Neural progenitor cell (in vitro differentiated cells): ENCODE measurements at regions not wholly inside any gene's neighbourhood (a gene's known extent, or its start where the extent isn't known, plus 50 kb on each side); places are given as distances from the start of the nearest gene placed in this dataset.

Experiments used
- DNase-seq: peaks from one replicate; pipeline ENCODE4 v3.0.0-alpha.2; 2016; ENCODE audit warnings: low spot score
- H2AFZ ChIP-seq: fragments of 200-600 bp; sonication (generic); replicated peaks from 2 replicates; pipeline ENCODE4 v1.6.1; 2016; ENCODE audit warnings: antibody characterized with exemption
- H3F3A ChIP-seq: fragments of 200-600 bp; sonication (generic); 2 replicates; pipeline ENCODE4 v1.6.1; 2016; ENCODE audit warnings: antibody characterized with exemption, low read depth
- H3K27ac ChIP-seq: fragments of 200-600 bp; sonication (generic); 2 replicates; pipeline ENCODE4 v1.5.1; 2016; ENCODE audit warnings: mild to moderate bottlenecking
- H3K27me3 ChIP-seq: fragments of 200-600 bp; sonication (generic); 2 replicates; pipeline ENCODE4 v1.6.1; 2016; ENCODE audit warnings: mild to moderate bottlenecking, moderate library complexity
- H3K36me3 ChIP-seq: fragments of 200-600 bp; sonication (generic); 2 replicates; pipeline ENCODE4 v1.5.1; 2016
- H3K4me1 ChIP-seq: fragments of 200-600 bp; sonication (generic); 2 replicates; pipeline ENCODE4 v1.6.1; 2016; ENCODE audit warnings: mixed run types
- H3K4me2 ChIP-seq: fragments of 200-600 bp; sonication (generic); 2 replicates; pipeline ENCODE4 v1.6.1; 2016
- H3K4me3 ChIP-seq: fragments of 200-600 bp; sonication (generic); 2 replicates; pipeline ENCODE4 v1.5.1; 2016
- H3K79me2 ChIP-seq: fragments of 200-600 bp; sonication (generic); 2 replicates; pipeline ENCODE4 v1.6.1; 2016; ENCODE audit warnings: low read depth
- H3K9ac ChIP-seq: fragments of 200-600 bp; sonication (generic); 2 replicates; pipeline ENCODE4 v1.6.1; 2016
- H3K9me3 ChIP-seq: fragments of 200-600 bp; sonication (generic); 2 replicates; pipeline ENCODE4 v1.5.1; 2016; ENCODE audit warnings: low read depth
- H4K20me1 ChIP-seq: fragments of 200-600 bp; sonication (generic); 2 replicates; pipeline ENCODE4 v1.6.1; 2016; ENCODE audit warnings: low read depth
- H3K27ac Mint-ChIP-seq: 3 replicates; pipeline ENCODE4 v1.8.0; 2021; ENCODE audit warnings: mixed read lengths
- H3K27me3 Mint-ChIP-seq: 2 replicates; pipeline ENCODE4 v1.8.0; 2022; ENCODE audit warnings: low read depth, mild to moderate bottlenecking, inconsistent platforms, moderate library complexity, mixed read lengths; ENCODE audit not compliant: insufficient read depth
- H3K36me3 Mint-ChIP-seq: 3 replicates; pipeline ENCODE4 v1.8.0; 2021; ENCODE audit warnings: mixed read lengths
- H3K4me1 Mint-ChIP-seq: 3 replicates; pipeline ENCODE4 v1.8.0; 2021; ENCODE audit warnings: mixed read lengths
- H3K4me3 Mint-ChIP-seq: 3 replicates; pipeline ENCODE4 v1.8.0; 2021; ENCODE audit warnings: mild to moderate bottlenecking, moderate library complexity, mixed read lengths
- H3K9me3 Mint-ChIP-seq: 3 replicates; pipeline ENCODE4 v1.8.0; 2020; ENCODE audit warnings: mixed read lengths
- CTCF ChIP-seq: fragments of 200-600 bp; sonication (generic); IDR thresholded peaks from 2 replicates; pipeline ENCODE4 v1.5.1; 2017; ENCODE audit warnings: antibody characterized with exemption, mild to moderate bottlenecking
- EZH2 ChIP-seq: fragments of 200-600 bp; sonication (generic); IDR thresholded peaks from 2 replicates; pipeline ENCODE4 v1.6.1; 2017; ENCODE audit warnings: antibody characterized with exemption, mild to moderate bottlenecking, moderate library complexity
- EZH2phosphoT487 ChIP-seq: fragments of 200-600 bp; sonication (generic); IDR thresholded peaks from 2 replicates; pipeline ENCODE4 v1.6.1; 2017; ENCODE audit warnings: antibody characterized with exemption

DNA sequence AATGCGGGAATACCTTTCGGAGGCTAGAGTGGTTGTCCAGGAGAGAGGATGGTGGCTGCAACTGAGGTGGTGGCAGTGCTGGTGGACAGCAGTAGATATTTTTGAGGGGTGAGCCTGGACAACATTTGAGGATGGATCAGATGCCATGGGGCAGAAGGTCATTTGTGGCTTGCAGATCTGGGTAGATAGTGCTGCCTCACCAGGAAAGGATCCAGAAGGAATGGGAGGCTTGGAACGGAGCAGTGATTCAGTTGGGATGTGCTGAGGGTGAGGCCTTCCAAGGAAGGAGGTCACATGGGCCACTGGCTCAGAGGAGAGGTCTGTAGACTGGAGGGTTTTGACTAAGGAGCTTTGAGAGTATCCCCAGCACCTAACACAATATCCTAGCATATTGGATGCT is 110.8 kb upstream of the KAZN start:
- Histone ChIP-seq H3K4me2 (no peak overlapping the region), H3K4me3 (no peak overlapping the region), H4K20me1 (no peaks in the 10 kb centered on the region), H3K9me3 (no peaks in the 10 kb centered on the region), H3K4me1 (no peaks in the 10 kb centered on the region), H3K27ac (no peak overlapping the region), H3K27me3 (no peaks in the 10 kb centered on the region), H3K9ac (no peak overlapping the region), H3K36me3 (no peaks in the 10 kb centered on the region), H2AFZ (no peak overlapping the region), H3F3A (no peaks in the 10 kb centered on the region), H3K79me2 (no peaks in the 10 kb centered on the region)
- no peak overlapping the region for H3K4me3 Mint-ChIP-seq
- peaks cover 2% of the 10 kb centered on the region for H3K9me3 Mint-ChIP-seq
- no peaks in the 10 kb centered on the region for H3K4me1 Mint-ChIP-seq
- H3K27ac Mint-ChIP-seq = no peak overlapping the region
- no peak for DNase-seq
- no peaks in the 10 kb centered on the region for H3K27me3 Mint-ChIP-seq
- H3K36me3 Mint-ChIP-seq = no peaks in the 10 kb centered on the region
- no peak for TF ChIP-seq EZH2phosphoT487
- TF ChIP-seq EZH2 = no peak
- TF ChIP-seq CTCF = no peak

- TF ChIP-seq EZH2phosphoT487 (no peak), EZH2 (no peak), CTCF (no peak)
- Histone ChIP-seq H3K79me2 (no peaks in the 10 kb centered on the region), H3K9me3 (no peaks in the 10 kb centered on the region), H3K27ac (no peak overlapping the region), H3K9ac (no peak overlapping the region), H4K20me1 (no peaks in the 10 kb centered on the region), H3K36me3 (no peaks in the 10 kb centered on the region), H3K4me3 (no peak overlapping the region), H3K4me2 (no peak overlapping the region), H2AFZ (no peak overlapping the region), H3K4me1 (peaks cover 13% of the 10 kb centered on the region), H3K27me3 (no peaks in the 10 kb centered on the region), H3F3A (no peaks in the 10 kb centered on the region)
- Mint-ChIP-seq H3K9me3 (peaks cover 11% of the 10 kb centered on the region), H3K27me3 (peaks cover 6% of the 10 kb centered on the region), H3K36me3 (peaks cover 5% of the 10 kb centered on the region), H3K4me3 (no peak overlapping the region), H3K27ac (peak overlapping the region; percentile 39), H3K4me1 (peaks cover 23% of the 10 kb centered on the region)
- no peak for DNase-seq
Measured at GRCh38 chr1:14494911-14495310, 103.6 kb upstream of the KAZN start.

DNA sequence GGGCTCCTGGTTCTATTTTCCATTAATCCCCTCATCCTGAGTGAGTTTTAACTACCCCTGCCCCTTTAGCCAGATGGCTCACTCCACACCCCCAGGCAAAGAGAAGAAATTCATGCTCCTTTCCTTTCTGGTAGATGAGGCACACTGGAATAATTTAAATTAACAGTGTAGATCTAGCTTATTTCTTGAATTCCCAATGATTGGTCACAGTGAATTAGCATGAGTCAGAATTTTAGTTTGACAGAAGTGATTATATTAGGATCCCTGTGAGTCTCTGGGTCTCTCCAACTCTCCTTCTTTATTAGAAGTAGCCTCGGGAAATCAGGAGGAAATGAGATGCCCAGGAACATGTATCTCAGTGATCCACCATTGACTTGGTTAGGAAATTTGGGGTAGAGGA is 103.1 kb upstream of the KAZN start:
- Histone ChIP-seq H3F3A (no peaks in the 10 kb centered on the region), H3K4me2 (peak overlapping the region; percentile 28), H3K36me3 (no peaks in the 10 kb centered on the region), H3K4me1 (peaks cover 13% of the 10 kb centered on the region), H3K9ac (no peak overlapping the region), H3K4me3 (no peak overlapping the region), H3K27me3 (no peaks in the 10 kb centered on the region), H2AFZ (peak overlapping the region; percentile 38), H4K20me1 (no peaks in the 10 kb centered on the region), H3K79me2 (no peaks in the 10 kb centered on the region), H3K27ac (no peak overlapping the region), H3K9me3 (no peaks in the 10 kb centered on the region)
- peaks cover 6% of the 10 kb centered on the region for H3K27me3 Mint-ChIP-seq
- peaks cover 11% of the 10 kb centered on the region for H3K9me3 Mint-ChIP-seq
- TF ChIP-seq EZH2phosphoT487 (no peak), CTCF (no peak), EZH2 (no peak)
- peaks cover 5% of the 10 kb centered on the region for H3K36me3 Mint-ChIP-seq
- no peak overlapping the region for H3K4me3 Mint-ChIP-seq
- H3K4me1 Mint-ChIP-seq = peaks cover 23% of the 10 kb centered on the region
- H3K27ac Mint-ChIP-seq = peak overlapping the region; percentile 51
- DNase-seq = no peak

- H3K27me3 ChIP-seq = no peaks in the 10 kb centered on the region
- peak overlapping the region; percentile 38 for H2AFZ ChIP-seq
- peaks cover 13% of the 10 kb centered on the region for H3K4me1 ChIP-seq
- no peak overlapping the region for H3K4me3 ChIP-seq
- no peaks in the 10 kb centered on the region for H3K9me3 ChIP-seq
- H4K20me1 ChIP-seq = no peaks in the 10 kb centered on the region
- TF ChIP-seq EZH2phosphoT487 (no peak), CTCF (no peak), EZH2 (no peak)
- H3K9ac ChIP-seq = no peak overlapping the region
- no peaks in the 10 kb centered on the region for H3F3A ChIP-seq
- Mint-ChIP-seq H3K27ac (peak overlapping the region; percentile 51), H3K36me3 (peaks cover 5% of the 10 kb centered on the region), H3K9me3 (peaks cover 11% of the 10 kb centered on the region), H3K4me3 (no peak overlapping the region), H3K4me1 (peaks cover 23% of the 10 kb centered on the region), H3K27me3 (peaks cover 6% of the 10 kb centered on the region)
- no peak overlapping the region for H3K27ac ChIP-seq
- no peaks in the 10 kb centered on the region for H3K79me2 ChIP-seq
- no peak for DNase-seq
- no peaks in the 10 kb centered on the region for H3K36me3 ChIP-seq
- H3K4me2 ChIP-seq = no peak overlapping the region
Measured at GRCh38 chr1:14495996-14496395, 102.5 kb upstream of the KAZN start.
